ENCODE measurements at regions not wholly inside any gene's neighbourhood (a gene's known extent, or its start where the extent isn't known, plus 50 kb on each side); places are given as distances from the start of the nearest gene placed in this dataset.

GRCh38 chr17:70608957-70609356, 439.6 kb downstream of the KCNJ2 start:
- TF ChIP-seq CTCF (IDR thresholded peaks at IDR 0.05) (no peak), EZH2 (IDR thresholded peaks at IDR 0.05; ENCODE audit: borderline replicate concordance, insufficient read depth, low read depth, low read length, poor library complexity, severe bottlenecking) (no peak)

Data from B cell (primary cell).